ENCODE measurements at regions not wholly inside any gene's neighbourhood (a gene's known extent, or its start where the extent isn't known, plus 50 kb on each side); places are given as distances from the start of the nearest gene placed in this dataset.
"Not testable (repeated sequence)": the region's sequence is repeated elsewhere in the genome, so short reads cannot be mapped to it uniquely, and the experiment has no call there.

DNA sequence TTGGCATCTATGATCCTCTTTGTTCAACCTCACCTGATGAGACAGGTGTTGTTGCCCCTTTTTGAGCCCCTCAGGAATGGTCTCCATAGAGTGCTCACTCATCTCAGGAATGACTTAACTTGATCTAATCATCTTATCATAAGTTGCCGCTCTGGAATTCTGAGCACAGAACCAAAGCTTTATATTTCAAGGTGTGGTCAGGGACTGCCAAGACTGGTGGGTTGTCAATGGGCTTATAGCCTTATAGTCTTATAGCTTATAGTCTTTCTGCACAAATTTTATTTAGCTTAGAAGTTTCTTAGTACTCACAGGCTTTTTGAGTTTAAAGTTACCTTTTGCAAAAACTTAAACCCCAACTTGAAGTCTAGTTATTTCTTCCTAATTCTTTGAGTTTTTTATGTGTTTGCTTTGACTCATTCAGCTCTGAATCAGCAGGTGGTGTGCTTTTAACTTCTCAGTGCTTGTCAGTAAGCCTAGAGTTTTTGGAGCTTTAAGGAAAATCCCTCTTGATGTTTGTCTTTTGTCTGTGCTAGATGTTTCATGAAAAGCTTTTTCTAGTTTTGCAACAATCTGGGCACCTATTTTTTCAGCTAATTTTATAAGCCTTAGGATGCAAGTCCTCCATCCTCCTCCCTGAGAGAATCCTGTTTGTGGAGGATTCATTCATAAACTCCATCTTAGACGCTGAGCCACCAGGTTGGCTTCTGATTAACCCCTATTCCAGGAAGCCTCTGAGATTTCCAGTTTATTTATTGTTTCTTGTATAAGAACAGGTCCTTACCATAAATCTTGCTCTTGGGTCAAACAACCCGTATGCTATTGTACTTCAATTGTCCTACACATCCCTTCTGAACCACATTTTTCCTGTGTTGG lies 72.3 kb upstream of the SSTR4 start:
- Histone ChIP-seq H3K36me3 (no peaks in the 10 kb centered on the region), H3K27me3 (no peaks in the 10 kb centered on the region), H3K4me1 (no peaks in the 10 kb centered on the region), H3K9me3 (no peaks in the 10 kb centered on the region), H3K27ac (no peak overlapping the region), H3K4me3 (no peak overlapping the region)
- TF ChIP-seq, protein P1, sequence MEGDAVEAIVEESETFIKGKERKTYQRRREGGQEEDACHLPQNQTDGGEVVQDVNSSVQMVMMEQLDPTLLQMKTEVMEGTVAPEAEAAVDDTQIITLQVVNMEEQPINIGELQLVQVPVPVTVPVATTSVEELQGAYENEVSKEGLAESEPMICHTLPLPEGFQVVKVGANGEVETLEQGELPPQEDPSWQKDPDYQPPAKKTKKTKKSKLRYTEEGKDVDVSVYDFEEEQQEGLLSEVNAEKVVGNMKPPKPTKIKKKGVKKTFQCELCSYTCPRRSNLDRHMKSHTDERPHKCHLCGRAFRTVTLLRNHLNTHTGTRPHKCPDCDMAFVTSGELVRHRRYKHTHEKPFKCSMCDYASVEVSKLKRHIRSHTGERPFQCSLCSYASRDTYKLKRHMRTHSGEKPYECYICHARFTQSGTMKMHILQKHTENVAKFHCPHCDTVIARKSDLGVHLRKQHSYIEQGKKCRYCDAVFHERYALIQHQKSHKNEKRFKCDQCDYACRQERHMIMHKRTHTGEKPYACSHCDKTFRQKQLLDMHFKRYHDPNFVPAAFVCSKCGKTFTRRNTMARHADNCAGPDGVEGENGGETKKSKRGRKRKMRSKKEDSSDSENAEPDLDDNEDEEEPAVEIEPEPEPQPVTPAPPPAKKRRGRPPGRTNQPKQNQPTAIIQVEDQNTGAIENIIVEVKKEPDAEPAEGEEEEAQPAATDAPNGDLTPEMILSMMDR (IDR thresholded peaks at IDR 0.05), result no peak
- no peak for DNase-seq (ENCODE audit: low spot score in 2 of 2)
- intact Hi-C loops (cut with DNase I), result no loop called here

GRCh38 chr20:22963581-22963980 lies 71.5 kb upstream of the SSTR4 start:
- H3K9me3 ChIP-seq, result no peaks in the 10 kb centered on the region
- no peaks in the 10 kb centered on the region for H3K4me1 ChIP-seq
- intact Hi-C loops (cut with DNase I), result no loop called here
- no peak for DNase-seq (ENCODE audit: low spot score in 2 of 2)
- TF ChIP-seq, protein P1 (IDR thresholded peaks at IDR 0.05), result no peak
- H3K4me3 ChIP-seq, result no peak overlapping the region
- H3K27me3 ChIP-seq, result no peaks in the 10 kb centered on the region
- H3K27ac ChIP-seq, result no peak overlapping the region
- no peaks in the 10 kb centered on the region for H3K36me3 ChIP-seq

DNA sequence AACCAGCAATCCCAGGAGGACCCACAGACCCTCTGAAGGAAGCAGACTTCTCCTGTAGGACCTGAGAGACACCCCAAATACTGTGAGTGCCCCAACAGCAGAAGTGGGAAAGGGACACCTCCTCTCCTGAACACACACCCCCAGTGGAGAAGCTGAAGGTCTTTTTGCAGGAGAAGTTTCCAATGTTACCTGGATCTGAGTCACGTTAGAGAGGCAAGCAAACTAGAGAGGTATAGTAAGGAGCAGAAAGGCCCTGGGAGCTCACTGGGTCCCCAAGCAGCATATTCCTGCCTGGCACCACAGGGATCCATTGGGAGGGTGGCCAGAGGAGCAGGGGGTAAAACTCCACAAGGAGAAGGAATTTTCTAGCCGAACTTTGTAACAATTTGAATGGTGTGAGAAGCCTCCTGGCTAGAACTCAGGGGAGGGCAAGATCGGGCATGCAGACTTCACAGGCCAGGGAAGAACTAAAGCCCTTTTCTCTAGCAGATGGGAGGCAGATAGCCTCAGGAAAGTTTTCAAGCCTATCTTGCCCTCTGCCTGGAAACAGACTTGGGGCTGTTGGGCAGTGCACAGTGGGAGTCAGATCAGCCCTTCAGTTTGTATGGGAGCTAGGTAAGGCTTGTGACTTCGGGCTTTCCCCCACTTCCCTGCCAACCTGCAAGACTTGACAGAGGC lies 68.2 kb upstream of the SSTR4 start:
- intact Hi-C loops (cut with DNase I), result no loop called here
- DNase-seq (ENCODE audit: low spot score in 2 of 2), result no peak
- no peaks in the 10 kb centered on the region for H3K36me3 ChIP-seq
- no peaks in the 10 kb centered on the region for H3K27me3 ChIP-seq
- no peak overlapping the region for H3K4me3 ChIP-seq
- H3K4me1 ChIP-seq, result no peaks in the 10 kb centered on the region
- H3K9me3 ChIP-seq, result no peaks in the 10 kb centered on the region
- TF ChIP-seq, protein P1 (IDR thresholded peaks at IDR 0.05), result no peak
- no peak overlapping the region for H3K27ac ChIP-seq

DNA sequence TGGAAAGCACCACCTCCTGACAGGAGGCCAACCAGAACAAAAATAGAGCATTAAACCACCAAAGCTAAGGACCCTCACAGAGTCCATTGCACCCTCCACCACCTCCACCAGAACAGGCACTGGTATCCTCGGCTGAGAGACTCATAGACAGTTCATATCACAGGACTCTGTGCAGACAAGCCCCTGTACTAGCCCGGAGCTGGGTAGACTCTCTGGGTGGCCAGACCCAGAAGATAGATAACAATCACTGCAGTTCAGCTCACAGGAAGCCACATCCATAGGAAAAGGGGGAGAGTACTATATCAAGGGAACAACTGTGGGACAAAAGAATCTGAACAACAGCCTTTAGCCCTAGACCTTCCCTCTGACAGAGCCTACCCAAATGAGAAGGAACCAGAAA lies 67.4 kb upstream of the SSTR4 start:
- H3K4me3 ChIP-seq; H3K4me1 ChIP-seq; DNase-seq (ENCODE audit: low spot score in 2 of 2); H3K9me3 ChIP-seq; H3K27me3 ChIP-seq; intact Hi-C loops (cut with DNase I); H3K27ac ChIP-seq; H3K36me3 ChIP-seq: not testable (repeated sequence)

DNA sequence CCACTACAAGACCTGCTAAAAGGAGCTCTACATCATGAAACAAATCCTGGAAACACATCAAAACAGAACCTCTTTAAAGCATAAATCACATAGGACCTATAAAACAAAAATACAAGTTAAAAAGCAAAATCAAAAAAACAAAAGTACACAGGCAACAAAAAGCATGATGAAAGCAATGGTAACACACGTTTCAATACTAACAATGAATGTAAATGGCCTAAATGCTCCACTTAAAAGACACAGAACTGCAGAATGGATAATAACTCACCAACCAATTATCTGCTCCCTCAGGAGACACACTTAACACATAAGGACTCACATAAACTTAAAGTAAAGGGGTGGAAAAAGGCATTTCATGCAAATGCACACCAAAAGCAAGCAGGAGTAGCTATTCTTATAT lies 66.1 kb upstream of the SSTR4 start:
- H3K36me3 ChIP-seq; DNase-seq (ENCODE audit: low spot score in 2 of 2); H3K4me3 ChIP-seq; intact Hi-C loops (cut with DNase I); H3K27ac ChIP-seq; H3K4me1 ChIP-seq; H3K9me3 ChIP-seq; H3K27me3 ChIP-seq: not testable (repeated sequence)

GRCh38 chr20:22971077-22971476 lies 64.0 kb upstream of the SSTR4 start:
- intact Hi-C loops (cut with DNase I); H3K4me3 ChIP-seq: not testable (repeated sequence)

GRCh38 chr20:22974354-22974753 lies 60.8 kb upstream of the SSTR4 start:
- DNase-seq (ENCODE audit: low spot score in 2 of 2), result no peak
- Histone ChIP-seq H3K4me3 (no peak overlapping the region), H3K36me3 (no peaks in the 10 kb centered on the region), H3K9me3 (no peaks in the 10 kb centered on the region), H3K27ac (no peak overlapping the region), H3K4me1 (no peaks in the 10 kb centered on the region), H3K27me3 (no peaks in the 10 kb centered on the region)
- intact Hi-C loops (cut with DNase I), result no loop called here
- TF ChIP-seq, protein P1 (IDR thresholded peaks at IDR 0.05), result peak in 1 of 3 experiments; percentile 21

More at GRCh38 chr20:22971077-22971476, 64.0 kb upstream of the SSTR4 start:
- H3K36me3 ChIP-seq; H3K27ac ChIP-seq; H3K9me3 ChIP-seq; H3K4me1 ChIP-seq; DNase-seq (ENCODE audit: low spot score in 2 of 2); H3K27me3 ChIP-seq: not testable (repeated sequence)
